GM21529 (cell line): ENCODE measurements at regions not wholly inside any gene's neighbourhood (a gene's known extent, or its start where the extent isn't known, plus 50 kb on each side); places are given as distances from the start of the nearest gene placed in this dataset.

Experiments
- ATAC-seq: cut with Tn5 transposase; IDR thresholded peaks from one replicate; pipeline ENCODE4 v1.9.1; 2021; ENCODE audit not compliant: unreplicated experiment

DNA sequence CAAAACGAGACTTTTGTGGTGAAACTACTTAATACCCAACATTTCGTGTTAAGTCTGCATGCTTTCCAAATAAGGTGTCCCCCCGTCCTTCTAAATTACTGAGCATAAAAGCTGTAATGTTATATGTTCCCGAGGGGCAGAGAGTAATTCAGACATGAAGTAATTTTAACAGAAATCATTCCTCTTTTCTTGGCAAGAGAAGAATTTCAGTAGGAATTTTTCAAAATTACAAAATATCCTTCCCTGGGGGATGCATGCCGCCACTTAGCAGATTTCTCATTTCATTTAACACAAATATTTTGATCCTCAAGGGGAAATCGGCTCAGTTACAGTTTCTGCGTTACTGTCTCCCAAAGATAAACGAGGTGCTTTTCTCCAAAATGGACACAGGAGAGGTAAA, 213.2 kb upstream of the RHOBTB1 start:
- no peak for ATAC-seq

DNA sequence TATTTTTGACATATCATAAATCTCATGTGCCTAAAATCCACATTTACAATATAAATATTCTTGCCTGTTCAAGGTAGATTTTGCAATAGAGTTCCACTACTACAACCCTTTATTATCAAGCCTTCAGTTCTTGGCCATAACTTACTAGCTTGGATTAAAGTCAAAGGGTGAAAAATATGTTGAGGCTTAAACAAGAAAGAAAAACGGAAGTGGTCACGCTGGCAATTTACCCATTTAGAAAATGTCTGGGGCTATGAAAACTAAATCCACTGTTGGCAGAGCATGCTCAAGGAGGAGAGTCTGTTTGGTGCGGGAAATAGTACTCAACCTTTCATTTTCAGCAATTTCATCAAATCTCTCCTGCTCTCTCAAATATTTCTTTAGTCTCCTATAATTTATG, 209.8 kb upstream of the RHOBTB1 start:
- ATAC-seq, result no peak

DNA sequence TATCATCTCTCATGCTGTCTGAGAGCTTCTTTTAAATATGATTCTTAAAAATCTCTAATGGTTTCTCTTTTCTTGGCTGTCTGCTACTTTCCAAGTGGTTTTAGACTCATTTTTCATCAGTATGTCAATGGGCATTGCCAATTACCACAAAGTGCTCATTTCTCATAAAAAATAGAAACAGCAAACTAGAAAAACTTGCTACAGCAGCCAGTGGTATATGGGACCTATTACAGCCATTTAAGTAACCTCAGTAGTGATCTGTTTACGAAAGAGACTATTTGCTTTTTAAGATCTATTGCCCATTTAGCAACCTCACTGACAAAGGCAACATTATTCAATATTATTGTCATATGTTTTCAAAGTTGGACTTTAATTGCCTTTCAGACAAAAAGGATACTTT, 207.1 kb upstream of the RHOBTB1 start:
- ATAC-seq, result no peak

DNA sequence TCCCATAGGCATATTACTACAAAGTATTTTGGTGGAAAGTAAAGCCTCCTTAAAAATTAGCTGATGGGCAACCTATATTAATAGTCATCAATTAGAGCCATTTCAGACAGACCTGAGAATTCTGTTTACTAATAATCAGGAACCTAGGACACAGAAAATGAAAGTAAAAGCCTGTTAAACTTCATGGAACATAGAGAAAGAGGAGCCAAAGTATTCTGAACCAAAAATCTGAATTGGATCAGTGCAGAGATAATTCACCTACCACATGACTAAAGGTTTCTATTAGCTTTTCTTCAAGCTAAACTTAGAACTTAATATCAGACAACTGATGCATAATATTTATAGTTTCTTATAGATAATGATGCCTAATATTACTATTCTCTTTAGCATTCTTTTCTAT, 204.5 kb upstream of the RHOBTB1 start:
- ATAC-seq, result no peak

DNA sequence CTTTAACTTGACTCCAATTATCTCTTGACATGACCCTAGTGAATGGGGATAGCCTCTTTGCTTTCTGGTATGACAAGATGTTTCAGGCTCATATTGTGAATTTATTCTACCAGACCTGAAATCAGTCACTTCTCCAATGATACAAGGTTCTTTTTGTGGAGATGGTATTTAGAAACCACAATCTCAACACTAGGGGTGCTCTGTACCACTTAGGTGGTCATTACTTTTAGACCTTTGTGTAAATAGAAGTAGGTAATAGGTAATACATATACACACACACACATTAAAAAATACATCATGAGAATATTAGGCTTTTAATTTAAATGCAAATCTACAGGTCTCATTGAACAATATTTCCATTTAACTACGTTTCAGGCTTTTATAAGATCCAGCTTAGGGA, 199.0 kb upstream of the RHOBTB1 start:
- ATAC-seq, result no peak

DNA sequence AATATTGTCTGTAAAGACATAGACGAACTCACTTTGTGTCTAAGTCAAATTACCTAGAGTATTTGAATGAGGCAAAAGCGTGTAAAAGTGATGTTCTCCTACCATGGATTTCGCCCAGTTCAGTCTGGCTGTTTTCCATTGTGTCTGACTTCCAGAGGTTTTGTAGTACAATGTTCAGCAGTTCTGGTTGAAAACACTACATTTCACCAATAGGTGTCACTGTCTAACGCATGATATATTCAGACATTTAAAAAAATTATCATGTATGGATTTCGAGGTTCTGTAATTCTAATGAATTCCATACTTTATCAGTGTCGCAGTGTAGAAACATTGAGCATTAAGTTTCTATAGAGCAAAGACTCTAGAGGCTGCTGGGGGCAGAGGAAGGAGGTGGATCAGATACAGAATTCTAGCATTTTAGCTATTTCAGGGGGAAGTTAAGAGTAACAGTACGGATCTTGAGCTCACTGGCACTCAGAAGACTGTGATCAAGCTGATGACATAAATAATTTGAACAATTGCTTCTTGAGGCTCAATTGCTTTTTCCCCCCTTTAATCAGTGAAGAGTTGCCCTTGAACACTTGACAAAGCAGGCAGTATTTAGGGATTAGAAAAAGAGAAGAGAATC, 196.9 kb upstream of the RHOBTB1 start:
- no peak for ATAC-seq

DNA sequence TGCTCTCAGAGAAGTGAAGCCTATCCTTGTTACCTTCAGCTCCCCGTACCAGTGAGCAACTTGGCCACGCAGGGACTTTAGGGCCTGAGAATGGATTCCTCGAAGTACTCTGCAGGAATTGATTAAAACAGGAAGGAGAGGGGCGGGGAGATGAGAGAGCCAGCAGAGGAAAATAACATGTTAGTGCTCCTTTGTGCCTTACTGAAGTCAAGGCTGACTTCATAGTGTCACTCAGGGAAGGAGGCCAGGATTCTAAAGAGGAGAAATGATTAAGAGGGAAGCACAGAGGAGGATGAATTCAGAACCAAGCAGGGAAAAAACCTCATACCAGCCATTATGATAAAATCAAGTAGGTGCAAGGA, 195.6 kb upstream of the RHOBTB1 start:
- no peak for ATAC-seq

DNA sequence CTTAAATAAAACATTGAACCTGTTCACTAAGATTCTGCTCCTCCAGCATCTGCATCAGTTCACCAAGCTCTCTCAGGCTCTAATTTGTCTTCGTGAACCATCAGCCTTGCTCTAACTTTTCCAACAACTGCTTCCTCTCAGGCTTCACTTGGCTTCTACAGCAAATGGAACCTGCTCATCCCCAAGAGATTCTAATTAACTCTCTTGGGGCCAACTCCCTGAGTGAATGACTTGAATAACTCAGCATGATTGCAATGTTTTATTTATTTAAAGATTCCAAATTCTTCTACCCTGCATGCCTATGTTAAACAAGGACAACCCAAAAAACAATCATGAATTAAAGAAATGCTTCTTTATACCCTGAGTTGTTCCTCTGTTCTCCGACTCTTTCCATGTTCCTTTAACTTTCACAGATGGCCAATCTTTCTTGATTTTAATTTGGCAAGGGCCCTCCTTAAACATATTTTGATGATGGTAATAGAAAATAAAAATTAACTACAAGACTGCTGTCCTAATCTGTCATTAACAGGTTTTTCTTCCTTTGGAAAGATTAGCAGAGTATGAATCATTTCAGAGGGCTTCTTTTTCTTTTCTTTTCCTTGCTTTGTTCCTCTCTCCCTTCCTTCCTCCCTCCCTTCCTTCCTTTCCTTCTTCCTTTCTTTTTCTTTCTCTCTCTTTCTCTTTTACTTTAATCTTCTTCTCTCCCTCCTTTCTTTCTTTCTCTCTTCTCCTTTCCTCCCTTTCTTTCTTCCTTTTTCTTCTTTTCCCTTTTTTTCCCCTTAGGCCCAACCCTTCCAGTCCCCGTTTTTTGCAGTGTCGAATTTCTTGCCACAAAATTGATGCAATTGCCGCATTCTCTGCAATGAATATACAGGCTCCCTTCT, 195.0 kb upstream of the RHOBTB1 start:
- ATAC-seq, result no peak

DNA sequence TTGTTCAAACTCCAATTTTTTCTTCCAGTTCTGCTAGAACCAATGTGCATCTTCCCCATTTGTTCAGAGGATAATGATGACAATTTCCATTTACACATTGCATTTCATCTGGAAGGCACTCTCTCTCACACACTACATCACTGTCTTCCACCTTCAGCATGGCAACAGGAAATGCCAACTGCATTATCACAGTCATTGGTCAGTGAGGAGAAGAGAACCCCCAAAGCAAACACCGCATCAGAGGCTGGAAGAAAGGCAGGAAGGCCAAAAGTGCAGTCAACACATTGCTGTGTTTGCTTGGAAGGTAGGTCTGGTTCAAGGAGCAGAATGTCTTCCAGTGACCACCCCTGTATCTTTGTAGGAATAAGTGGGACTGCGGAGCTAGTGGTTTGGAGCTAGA, 192.2 kb upstream of the RHOBTB1 start:
- no peak for ATAC-seq

DNA sequence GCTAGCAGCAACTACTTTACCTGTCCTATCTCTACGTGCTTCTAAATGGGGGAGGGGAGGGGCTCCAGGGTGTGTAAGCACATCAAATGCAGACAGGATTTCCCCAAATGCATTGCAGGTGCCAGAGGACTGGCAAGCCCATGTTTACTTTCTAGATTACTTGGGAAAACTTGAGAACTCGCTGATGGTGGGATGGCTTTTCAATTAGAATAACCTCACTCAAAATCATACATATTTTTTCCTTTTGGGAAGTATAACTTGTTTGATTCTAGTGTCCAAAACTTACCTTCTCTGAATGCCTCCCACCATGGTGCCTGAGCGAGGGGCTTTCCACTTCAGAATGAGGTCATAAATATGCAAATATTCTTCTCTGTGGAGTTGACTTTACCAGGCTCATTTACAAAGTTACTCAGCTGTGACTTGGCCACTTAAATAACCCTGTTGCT, 191.3 kb upstream of the RHOBTB1 start:
- ATAC-seq, result peak; percentile 96

DNA sequence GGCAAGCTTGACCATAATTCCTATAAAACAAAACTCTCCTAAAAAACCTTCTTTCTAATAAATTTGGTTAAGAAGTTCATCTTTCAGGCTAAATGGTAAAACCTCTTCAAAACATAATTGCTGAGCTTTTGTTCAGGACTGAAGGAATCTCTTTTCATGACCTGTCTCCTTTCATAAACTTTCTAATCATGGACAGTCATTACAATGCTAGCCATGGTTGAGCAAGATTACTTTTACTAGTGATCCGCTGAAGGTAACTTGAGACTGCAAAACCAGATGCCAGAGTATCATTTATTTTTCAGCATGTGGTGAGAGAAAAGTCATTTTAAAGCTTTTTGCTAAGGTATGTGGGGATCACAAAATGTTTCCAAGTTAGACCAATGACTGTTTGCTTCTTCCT, 186.4 kb upstream of the RHOBTB1 start:
- ATAC-seq, result no peak

DNA sequence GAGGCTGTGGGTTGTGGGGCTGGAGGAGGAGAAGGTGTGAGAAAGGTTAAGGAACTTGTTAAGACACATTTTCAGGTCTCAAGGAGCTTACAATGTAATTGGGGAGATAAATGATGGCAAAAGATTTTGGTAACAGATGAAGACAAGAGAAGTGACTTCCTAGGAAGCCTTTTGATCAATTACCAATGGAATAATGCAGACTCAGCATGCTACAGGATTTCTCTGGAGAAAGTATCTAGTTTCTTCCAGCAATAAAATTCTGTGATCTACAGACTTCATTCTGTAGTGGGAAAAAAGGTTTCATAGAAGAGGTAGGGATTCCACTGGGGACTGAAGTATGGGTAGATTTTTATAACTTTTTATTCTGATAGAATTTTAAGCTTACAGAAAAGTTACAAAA, 184.2 kb upstream of the RHOBTB1 start:
- no peak for ATAC-seq

DNA sequence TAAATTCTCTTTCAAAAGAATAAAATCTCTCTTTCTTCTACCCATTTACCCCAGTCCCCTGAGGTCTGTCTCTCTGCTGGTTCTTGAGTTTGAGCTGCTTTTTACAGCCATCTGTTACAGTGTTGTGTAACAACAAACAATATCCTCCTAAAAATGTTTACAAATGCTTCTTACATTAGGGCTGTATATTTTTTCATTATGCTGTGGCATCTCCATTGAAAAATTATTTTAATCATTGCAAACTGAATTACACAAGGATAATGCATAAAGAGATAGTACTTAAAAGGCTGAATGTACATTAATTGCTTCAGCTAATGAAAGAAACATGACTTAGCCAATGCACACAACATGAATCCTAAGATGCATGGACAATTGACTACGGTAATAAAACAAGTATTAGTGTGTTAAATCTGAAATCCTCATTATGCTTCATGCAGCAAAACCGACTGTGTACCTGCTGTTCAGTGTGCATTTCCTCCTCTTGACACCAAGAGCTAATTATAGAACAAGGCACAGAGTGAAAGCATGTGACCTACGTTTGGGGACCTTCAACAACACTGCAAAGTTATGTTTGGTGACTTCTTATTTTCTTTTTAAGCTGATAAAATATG, 181.7 kb upstream of the RHOBTB1 start:
- ATAC-seq, result peak; percentile 88

DNA sequence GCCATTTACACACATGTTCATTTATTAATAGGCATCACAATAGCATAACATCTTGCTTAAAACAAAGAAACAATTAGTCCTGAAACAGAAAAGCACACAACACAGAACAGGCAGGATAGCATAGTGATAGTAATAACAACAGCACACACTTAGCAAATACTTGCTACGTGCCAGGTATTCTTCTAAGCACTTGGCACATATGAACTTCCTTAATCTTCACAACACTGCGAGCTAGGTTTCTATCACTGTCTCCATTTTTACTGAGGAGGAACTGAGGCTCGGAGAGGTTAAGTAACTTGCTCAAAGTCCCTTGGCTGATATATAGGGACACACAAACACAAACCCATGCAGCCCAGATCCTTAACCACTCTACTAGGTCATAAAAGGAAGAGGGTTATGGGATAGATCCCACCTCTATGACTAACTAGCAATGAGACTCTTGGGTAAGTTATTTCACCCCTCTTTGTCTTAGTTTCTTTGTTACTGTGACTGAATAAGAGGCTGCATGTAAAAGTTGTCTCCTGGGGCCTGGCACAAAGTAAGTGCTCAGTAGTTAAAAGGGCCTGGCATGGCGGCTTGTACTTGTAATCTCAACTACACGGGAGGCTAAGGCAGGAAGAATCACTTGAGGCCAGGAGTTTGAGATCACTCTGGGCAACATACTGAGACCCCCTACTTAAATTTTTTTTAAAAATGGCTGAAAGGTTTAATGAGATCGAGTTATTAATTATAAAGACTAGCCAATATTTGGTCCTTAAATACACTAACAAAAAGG, 181.0 kb upstream of the RHOBTB1 start:
- no peak for ATAC-seq

DNA sequence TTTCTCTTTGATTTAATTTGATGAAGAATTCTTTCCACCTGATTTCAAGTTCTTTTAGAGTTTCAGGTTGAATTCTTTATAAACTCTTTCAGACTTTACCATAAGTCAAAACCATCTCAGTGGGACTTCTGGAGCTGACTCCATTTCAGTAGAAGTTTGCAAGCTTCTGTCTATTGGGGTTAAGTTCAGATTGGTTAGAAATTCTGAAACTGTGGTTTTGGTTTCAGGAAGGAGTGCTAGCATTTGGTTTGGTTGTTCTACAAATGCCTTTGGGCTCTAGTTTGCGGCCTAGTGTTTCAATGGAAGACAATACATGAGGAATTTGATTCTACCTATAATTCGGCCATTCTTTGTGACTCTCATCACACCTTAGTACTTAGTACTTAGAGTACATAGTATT, 176.8 kb upstream of the RHOBTB1 start:
- ATAC-seq, result peak; percentile 89

DNA sequence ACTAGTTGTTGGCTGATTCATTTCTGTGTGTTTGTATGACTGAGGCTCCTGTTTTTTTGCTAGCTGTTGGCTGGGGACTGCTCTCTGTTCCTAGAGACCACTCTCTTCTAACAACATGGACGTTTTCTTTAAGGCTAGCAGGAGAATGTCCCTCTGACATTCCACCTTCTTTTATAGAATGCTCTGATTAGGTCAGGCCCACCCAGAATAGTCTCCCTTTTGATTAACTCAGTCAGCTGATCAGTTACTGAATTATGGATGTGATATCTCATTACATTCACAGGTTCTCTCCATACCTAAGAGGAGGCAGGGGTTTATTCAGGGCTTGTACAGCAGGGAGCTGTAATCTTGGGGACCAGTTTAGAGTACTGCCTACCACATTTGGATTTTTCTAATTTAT, 175.6 kb upstream of the RHOBTB1 start:
- no peak for ATAC-seq

DNA sequence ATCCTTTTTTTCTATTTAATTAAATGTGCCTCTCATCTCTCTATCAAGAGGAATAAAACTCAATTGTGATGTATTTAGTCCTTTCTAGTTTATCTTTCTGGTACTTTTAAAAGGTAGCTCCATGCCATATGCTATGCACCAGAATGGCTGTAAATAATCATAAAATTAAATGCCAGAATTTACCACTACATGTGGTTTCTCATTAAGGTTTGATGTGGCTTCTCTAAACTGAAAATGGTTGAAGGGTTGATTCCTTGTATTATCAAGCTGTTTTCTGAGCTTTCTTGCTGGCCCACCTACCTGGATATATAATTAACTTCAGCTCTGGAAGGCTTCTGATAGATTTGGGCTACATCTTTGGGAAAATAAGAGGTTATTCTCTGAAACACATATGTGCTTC, 171.9 kb upstream of the RHOBTB1 start:
- no peak for ATAC-seq

DNA sequence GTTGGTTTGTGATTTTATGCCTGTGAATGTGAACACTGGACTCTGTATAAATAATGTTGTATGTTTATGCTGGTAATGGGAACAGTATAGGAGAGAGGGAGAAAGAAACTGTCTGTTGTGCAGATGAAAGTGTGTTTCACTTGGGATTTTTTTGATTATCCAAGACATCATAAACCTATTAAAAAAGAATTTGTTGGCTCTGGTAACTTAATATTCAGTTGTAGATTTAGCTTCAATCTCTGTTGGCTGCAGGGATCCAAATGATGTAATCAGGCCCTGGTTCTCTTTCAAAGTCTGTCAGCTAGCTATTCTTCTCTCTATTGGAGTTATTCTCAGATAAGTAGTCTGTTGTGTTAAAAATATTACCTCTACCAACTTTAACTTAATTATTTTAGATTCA, 168.8 kb upstream of the RHOBTB1 start:
- ATAC-seq, result no peak

DNA sequence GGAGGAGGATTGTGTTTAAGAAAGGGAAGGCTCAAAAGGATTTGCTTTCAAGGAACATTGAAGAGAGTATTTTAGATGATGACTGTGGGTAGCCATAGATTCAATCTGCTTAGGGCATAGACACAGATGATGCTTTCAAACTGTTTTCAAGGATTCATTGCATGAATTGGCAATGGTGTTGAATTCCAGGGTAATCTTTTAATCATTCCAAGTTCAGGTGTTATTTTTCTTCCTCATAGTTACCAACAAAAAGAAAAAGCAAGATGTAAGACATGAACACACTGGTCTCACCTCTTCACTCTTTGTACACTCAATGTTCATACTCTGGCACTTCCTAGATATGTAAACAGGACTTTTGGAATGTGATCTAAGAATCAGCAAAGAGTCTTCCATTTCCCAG, 167.0 kb upstream of the RHOBTB1 start:
- ATAC-seq, result no peak

DNA sequence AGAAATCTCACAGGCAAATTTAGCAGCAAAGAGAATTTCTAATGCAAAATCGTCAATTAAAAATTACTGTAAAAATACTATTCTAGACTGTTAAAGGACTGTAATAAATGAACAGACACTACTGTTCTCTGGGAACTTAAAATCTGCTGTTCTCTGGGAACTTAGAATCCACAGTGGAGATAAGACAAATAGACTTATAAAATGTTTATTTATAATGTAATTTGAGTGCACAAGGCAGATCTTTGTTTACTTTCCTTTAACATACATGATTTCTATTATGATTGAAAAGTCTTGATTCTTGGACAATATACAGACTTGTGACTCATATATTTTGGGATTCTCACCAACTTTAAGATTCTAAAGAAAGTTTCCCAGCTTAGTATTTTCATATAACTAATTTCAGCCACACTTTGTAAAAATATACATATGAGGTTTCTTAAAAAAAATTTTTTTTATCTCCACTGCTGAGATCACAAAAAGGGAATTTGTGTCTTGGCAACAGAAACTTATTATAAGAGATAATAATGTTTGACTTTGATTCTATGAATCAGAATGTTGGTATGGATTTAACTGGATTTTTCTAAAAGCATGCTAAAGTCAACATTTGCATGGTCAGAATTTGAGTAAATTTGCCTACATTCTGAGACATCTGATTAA, 166.3 kb upstream of the RHOBTB1 start:
- no peak for ATAC-seq

DNA sequence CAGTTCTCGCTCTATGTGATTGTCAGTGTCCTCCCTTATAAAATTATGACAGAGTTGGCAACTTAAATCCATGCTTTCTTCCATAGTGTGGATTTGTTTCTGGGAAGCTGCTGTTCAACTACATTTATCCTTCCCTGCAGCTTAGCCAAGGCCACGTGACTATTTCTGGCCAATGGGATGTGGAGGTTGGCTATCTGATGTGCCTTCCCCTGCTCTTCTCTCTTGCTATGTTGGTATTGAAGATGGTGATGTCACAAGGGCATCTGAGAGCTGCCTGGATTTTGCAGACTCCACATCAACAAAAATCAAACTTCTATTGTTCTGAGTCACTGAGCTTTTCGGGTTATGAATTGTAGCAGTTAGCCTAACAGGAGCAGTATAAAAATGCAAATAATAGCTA, 164.9 kb upstream of the RHOBTB1 start:
- no peak for ATAC-seq
